CD14-positive monocyte (primary cell): ENCODE measurements at regions not wholly inside any gene's neighbourhood (a gene's known extent, or its start where the extent isn't known, plus 50 kb on each side); places are given as distances from the start of the nearest gene placed in this dataset.

Source experiments
- DNase-seq, 3 donors: peaks; one replicate each; pipeline ENCODE4 v3.0.0-alpha.2; 2011 to 2022
- H2AFZ ChIP-seq: 2 replicates; pipeline ENCODE4 v1.6.0; 2012; ENCODE audit warnings: mild to moderate bottlenecking, low read depth, low read length, inconsistent platforms; ENCODE audit not compliant: insufficient read depth, poor library complexity, severe bottlenecking
- H3K27ac ChIP-seq, 2 donors: 1 replicate in 1 of 2; 2 replicates in 1 of 2; pipeline ENCODE4 v1.5.1; 2012 to 2013; ENCODE audit warnings: low read length in 2 of 2, control low read depth in 1 of 2, inconsistent platforms in 1 of 2, low read depth in 1 of 2, mild to moderate bottlenecking in 1 of 2
- H3K27me3 ChIP-seq, 2 donors: one replicate each; pipeline versions ENCODE4 v1.6.0 to v1.6.1; 2011 to 2013; ENCODE audit warnings: low read length in 2 of 2; ENCODE audit not compliant: control insufficient read depth in 2 of 2, insufficient read depth in 2 of 2
- H3K36me3 ChIP-seq, 2 donors: replicated peaks in 1 of 2; 1 replicate in 1 of 2; 2 replicates in 1 of 2; pipeline versions ENCODE4 v1.5.1 to v1.6.1; 2012 to 2013; ENCODE audit warnings: low read length in 2 of 2, control low read depth in 1 of 2, inconsistent platforms in 1 of 2, mild to moderate bottlenecking in 1 of 2; ENCODE audit not compliant: insufficient read depth in 2 of 2, control insufficient read depth in 1 of 2
- H3K4me1 ChIP-seq, 2 donors: 1 replicate in 1 of 2; 2 replicates in 1 of 2; pipeline versions ENCODE4 v1.5.1 to v1.6.1; 2012 to 2013; ENCODE audit warnings: low read length in 2 of 2, control low read depth in 1 of 2, inconsistent platforms in 1 of 2, mild to moderate bottlenecking in 1 of 2, moderate library complexity in 1 of 2; ENCODE audit not compliant: insufficient read depth in 2 of 2, control insufficient read depth in 1 of 2
- H3K4me2 ChIP-seq: replicated peaks from 2 replicates; pipeline ENCODE3; 2012; ENCODE audit warnings: low read length, moderate library complexity, mild to moderate bottlenecking; ENCODE audit not compliant: poor library complexity, severe bottlenecking; ENCODE audit errors: extremely low read depth
- H3K4me3 ChIP-seq, 3 experiments: fragments of 200-600 bp in 1 of 3; sonication (generic) in 1 of 3; replicated peaks in 1 of 3; 1 replicate in 2 of 3; 2 replicates in 1 of 3; pipeline ENCODE4 v1.5.1; 2011 to 2013; ENCODE audit warnings: low read length in 3 of 3, mild to moderate bottlenecking in 3 of 3, control low read depth in 2 of 3, low read depth in 2 of 3, inconsistent platforms in 1 of 3, moderate library complexity in 1 of 3
- H3K79me2 ChIP-seq: 2 replicates; pipeline ENCODE4 v1.6.0; 2012; ENCODE audit warnings: mild to moderate bottlenecking, control low read depth, inconsistent platforms, low read length, moderate library complexity; ENCODE audit not compliant: insufficient read depth
- H3K9ac ChIP-seq: 2 replicates; pipeline ENCODE4 v1.6.0; 2017; ENCODE audit warnings: low read length, mild to moderate bottlenecking; ENCODE audit not compliant: insufficient read depth, poor library complexity, severe bottlenecking
- H3K9me3 ChIP-seq, 2 donors: replicated peaks in 1 of 2; 1 replicate in 1 of 2; 2 replicates in 1 of 2; pipeline versions ENCODE4 v1.5.1 to v1.6.1; 2012 to 2013; ENCODE audit warnings: low read length in 2 of 2, control low read depth in 1 of 2; ENCODE audit not compliant: control insufficient read depth in 1 of 2, insufficient read depth in 1 of 2
- H4K20me1 ChIP-seq: 2 replicates; pipeline ENCODE4 v1.6.0; 2012; ENCODE audit warnings: mild to moderate bottlenecking, low read length, control low read depth, moderate library complexity; ENCODE audit not compliant: insufficient read depth
- H3K27ac Mint-ChIP-seq, 7 donors: one replicate each; pipeline ENCODE4 v1.8.0; 2020; ENCODE audit warnings: mild to moderate bottlenecking in 7 of 7, mixed read lengths in 7 of 7, moderate library complexity in 6 of 7, inconsistent platforms in 2 of 7
- H3K27me3 Mint-ChIP-seq, 3 donors: one replicate each; pipeline ENCODE4 v1.8.0; 2021 to 2022; ENCODE audit warnings: low read depth in 3 of 3, mild to moderate bottlenecking in 3 of 3, mixed read lengths in 3 of 3, moderate library complexity in 3 of 3, inconsistent platforms in 1 of 3
- H3K36me3 Mint-ChIP-seq, 2 donors: one replicate each; pipeline ENCODE4 v1.8.0; 2020; ENCODE audit warnings: mixed read lengths in 2 of 2, inconsistent platforms in 1 of 2, mild to moderate bottlenecking in 1 of 2
- H3K4me1 Mint-ChIP-seq: one replicate; pipeline ENCODE4 v1.8.0; 2020; ENCODE audit warnings: mild to moderate bottlenecking, mixed read lengths
- H3K4me3 Mint-ChIP-seq, 2 donors: one replicate each; pipeline ENCODE4 v1.8.0; 2020; ENCODE audit warnings: mild to moderate bottlenecking in 2 of 2, mixed read lengths in 2 of 2, moderate library complexity in 1 of 2
- H3K9me3 Mint-ChIP-seq, 7 donors: one replicate each; pipeline ENCODE4 v1.8.0; 2020 to 2022; ENCODE audit warnings: mixed read lengths in 7 of 7, mild to moderate bottlenecking in 6 of 7, moderate library complexity in 6 of 7, inconsistent platforms in 2 of 7
- WGBS: methylation state at CpG from one replicate; pipeline ENCODE4 v1.1.5; 2013; ENCODE audit warnings: missing lambda C conversion rate; ENCODE audit not compliant: insufficient coverage; 5-methylcytosine and 5-hydroxymethylcytosine counted together
- intact Hi-C, 2 donors: fragments of 100-400 bp; cut with micrococcal nuclease; formaldehyde crosslinking; loops; one replicate each; pipeline versions ENCODE4 v1.15.0 to v1.15.1; 2023
- TF ChIP-seq, protein P1 (sequence below): fragments of 200-600 bp; IDR thresholded peaks from one replicate; pipeline ENCODE4 v1.8.0; 2022; ENCODE audit warnings: antibody characterized with exemption, mild to moderate bottlenecking

DNA sequence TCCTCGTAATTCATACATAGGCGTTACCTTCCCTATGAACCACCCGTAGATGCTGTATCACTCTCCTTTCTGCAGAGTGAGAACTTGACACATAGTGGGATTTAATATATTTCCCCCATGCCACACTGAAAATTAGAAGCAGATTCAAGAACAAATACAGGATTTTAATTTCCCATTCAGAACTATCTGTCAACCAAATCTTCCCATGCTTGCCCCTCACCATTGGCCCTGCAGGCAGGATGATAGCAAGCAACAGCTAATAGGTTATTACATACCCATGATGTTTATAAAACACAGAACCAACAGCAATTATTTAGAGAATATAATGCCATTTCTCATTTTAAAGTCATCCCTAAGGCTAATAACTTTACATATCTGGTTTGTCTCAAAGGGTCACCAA lies 55.0 kb upstream of the GNAO1 start:
- peaks cover 0 to 3% (median 0%) of the 10 kb centered on the region in 7 donors for H3K9me3 Mint-ChIP-seq
- no peaks in the 10 kb centered on the region for H3K36me3 ChIP-seq
- H3K27me3 ChIP-seq: peaks cover 4 to 5% of the 10 kb centered on the region in 2 donors
- no peak overlapping the region for H2AFZ ChIP-seq
- H3K4me3 ChIP-seq: no peak overlapping the region
- H3K4me1 ChIP-seq: no peaks in the 10 kb centered on the region
- H3K27ac ChIP-seq: no peak overlapping the region
- no peaks in the 10 kb centered on the region for H3K79me2 ChIP-seq
- no peak overlapping the region for H3K4me3 Mint-ChIP-seq
- H3K27ac Mint-ChIP-seq: no peak overlapping the region
- no peaks in the 10 kb centered on the region for H3K4me1 Mint-ChIP-seq
- TF ChIP-seq, protein P1, sequence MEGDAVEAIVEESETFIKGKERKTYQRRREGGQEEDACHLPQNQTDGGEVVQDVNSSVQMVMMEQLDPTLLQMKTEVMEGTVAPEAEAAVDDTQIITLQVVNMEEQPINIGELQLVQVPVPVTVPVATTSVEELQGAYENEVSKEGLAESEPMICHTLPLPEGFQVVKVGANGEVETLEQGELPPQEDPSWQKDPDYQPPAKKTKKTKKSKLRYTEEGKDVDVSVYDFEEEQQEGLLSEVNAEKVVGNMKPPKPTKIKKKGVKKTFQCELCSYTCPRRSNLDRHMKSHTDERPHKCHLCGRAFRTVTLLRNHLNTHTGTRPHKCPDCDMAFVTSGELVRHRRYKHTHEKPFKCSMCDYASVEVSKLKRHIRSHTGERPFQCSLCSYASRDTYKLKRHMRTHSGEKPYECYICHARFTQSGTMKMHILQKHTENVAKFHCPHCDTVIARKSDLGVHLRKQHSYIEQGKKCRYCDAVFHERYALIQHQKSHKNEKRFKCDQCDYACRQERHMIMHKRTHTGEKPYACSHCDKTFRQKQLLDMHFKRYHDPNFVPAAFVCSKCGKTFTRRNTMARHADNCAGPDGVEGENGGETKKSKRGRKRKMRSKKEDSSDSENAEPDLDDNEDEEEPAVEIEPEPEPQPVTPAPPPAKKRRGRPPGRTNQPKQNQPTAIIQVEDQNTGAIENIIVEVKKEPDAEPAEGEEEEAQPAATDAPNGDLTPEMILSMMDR: no peak
- peaks cover 3 to 6% (median 6%) of the 10 kb centered on the region in 3 donors for H3K27me3 Mint-ChIP-seq
- WGBS: no CpG with 5 or more reads among the region's 3 CpGs
- no peak overlapping the region for H3K4me2 ChIP-seq
- H3K36me3 Mint-ChIP-seq: no peaks in the 10 kb centered on the region
- no peaks in the 10 kb centered on the region for H3K9me3 ChIP-seq
- intact Hi-C loops: no loop called here
- no peak overlapping the region for H3K9ac ChIP-seq
- no peak for DNase-seq
- no peaks in the 10 kb centered on the region for H4K20me1 ChIP-seq

DNA sequence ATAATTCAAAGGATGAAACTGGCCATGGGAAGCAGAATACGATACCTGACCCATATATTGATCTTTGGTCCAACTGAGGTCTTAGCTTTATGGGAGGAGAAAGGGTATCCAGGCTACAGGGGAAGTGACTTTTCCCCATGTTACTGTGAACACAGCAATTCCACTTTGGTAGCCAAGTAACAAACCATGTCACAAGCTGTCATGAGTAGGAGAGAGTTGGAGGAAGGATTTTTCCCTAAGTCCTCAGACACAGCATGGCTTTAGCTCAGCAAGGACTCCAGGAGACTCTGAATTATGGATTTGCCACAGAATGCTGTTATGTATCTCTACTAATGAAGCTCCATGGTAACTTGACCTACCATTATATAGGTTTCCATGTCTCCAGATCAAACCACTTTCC lies 56.5 kb upstream of the GNAO1 start:
- Mint-ChIP-seq H3K4me3 (no peak overlapping the region), H3K27me3 (peaks cover 3 to 15% (median 10%) of the 10 kb centered on the region in 3 donors), H3K4me1 (no peaks in the 10 kb centered on the region), H3K27ac (no peak overlapping the region), H3K36me3 (no peaks in the 10 kb centered on the region), H3K9me3 (peaks cover 0 to 3% (median 0%) of the 10 kb centered on the region in 7 donors)
- H2AFZ ChIP-seq: no peak overlapping the region
- intact Hi-C loops: no loop called here
- no peaks in the 10 kb centered on the region for H4K20me1 ChIP-seq
- no peak overlapping the region for H3K9ac ChIP-seq
- TF ChIP-seq, protein P1: no peak
- no peak overlapping the region for H3K4me2 ChIP-seq
- no CpG with 5 or more reads among the region's 1 CpG for WGBS
- no peak overlapping the region for H3K4me3 ChIP-seq
- no peaks in the 10 kb centered on the region for H3K4me1 ChIP-seq
- H3K79me2 ChIP-seq: no peaks in the 10 kb centered on the region
- DNase-seq: no peak
- peaks cover 6 to 7% of the 10 kb centered on the region in 2 donors for H3K27me3 ChIP-seq
- H3K9me3 ChIP-seq: no peaks in the 10 kb centered on the region
- no peak overlapping the region for H3K27ac ChIP-seq
- H3K36me3 ChIP-seq: no peaks in the 10 kb centered on the region
